GM12878 (cell line): ENCODE measurements at regions not wholly inside any gene's neighbourhood (a gene's known extent, or its start where the extent isn't known, plus 50 kb on each side); places are given as distances from the start of the nearest gene placed in this dataset.
"Not testable (repeated sequence)": the region's sequence is repeated elsewhere in the genome, so short reads cannot be mapped to it uniquely, and the experiment has no call there.

Experiments
- ATAC-seq: fragments of 200-7000 bp; cut with Tn5 transposase; 3 replicates; pipeline ENCODE4 v1.9.1; 2020; ENCODE audit warnings: mild to moderate bottlenecking, moderate library complexity
- BruUV-seq: library from RNA; stranded (reverse); fragments of 400-500 nt; replicated peaks from 2 replicates; lab custom pipeline; 2021; lab: Mats Ljungman, UMichigan
- CTCF ChIA-PET: fragments of 300-600 bp; sonication (Branson Sonifier 250); formaldehyde crosslinking; extraction: SDS; loops from one replicate; lab custom pipeline; 2021; ENCODE audit warnings: inconsistent platforms; lab: Yijun Ruan, JAX
- POLR2A ChIA-PET: fragments of 350-600 bp; formaldehyde crosslinking; extraction: SDS; loops from one replicate; lab custom pipeline; 2021; ENCODE audit warnings: inconsistent platforms; lab: Charles Lee
- RAD21 ChIA-PET: fragments of 300-600 bp; sonication (Branson Sonifier 250); formaldehyde crosslinking; loops from one replicate; lab custom pipeline; 2023; ENCODE audit warnings: antibody characterized with exemption; ENCODE audit not compliant: unreplicated experiment; lab: Charles Lee
- SMC1A ChIA-PET: fragments of 300-600 bp; sonication (Branson Sonifier 250); formaldehyde crosslinking; loops from one replicate; lab custom pipeline; 2023; ENCODE audit not compliant: unreplicated experiment, uncharacterized antibody; lab: Charles Lee
- DNase-seq: peaks from one replicate; pipeline ENCODE4 v3.0.0-alpha.2; 2011; ENCODE audit warnings: low read depth, low spot score
- FAIRE-seq: peaks from 3 replicates; lab custom pipeline; 2011; peaks lifted over from hg19 to GRCh38; lab: Jason Lieb, UNC
- H2AFZ ChIP-seq: 2 replicates; pipeline ENCODE4 v1.6.0; 2011; ENCODE audit warnings: low read depth, low read length, control low read depth; ENCODE audit not compliant: control insufficient read depth
- H3K27ac ChIP-seq: 2 replicates; pipeline ENCODE4 v1.5.1; 2011; ENCODE audit warnings: control low read depth; ENCODE audit not compliant: control insufficient read depth, insufficient read depth
- H3K27me3 ChIP-seq, 2 experiments: replicated peaks in 1 of 2; 2 replicates each; pipeline versions ENCODE4 v1.6.0 to v1.6.1; 2011; ENCODE audit warnings: low read length in 1 of 2; ENCODE audit not compliant: control insufficient read depth in 2 of 2, insufficient read depth in 2 of 2
- H3K36me3 ChIP-seq, 2 experiments: 2 replicates each; pipeline ENCODE4 v1.5.1; 2011; ENCODE audit warnings: low read length in 1 of 2; ENCODE audit not compliant: control insufficient read depth in 2 of 2, insufficient read depth in 2 of 2
- H3K4me1 ChIP-seq: 2 replicates; pipeline ENCODE4 v1.6.1; 2011; ENCODE audit warnings: mild to moderate bottlenecking, low read length, moderate library complexity, mixed read lengths; ENCODE audit not compliant: control insufficient read depth, insufficient read depth
- H3K4me2 ChIP-seq: 2 replicates; pipeline ENCODE4 v1.6.0; 2011; ENCODE audit warnings: control low read depth; ENCODE audit not compliant: control insufficient read depth, insufficient read depth
- H3K4me3 ChIP-seq: fragments of 200-600 bp; sonication (generic); 2 replicates; pipeline ENCODE4 v1.5.1; 2016
- H3K79me2 ChIP-seq: 2 replicates; pipeline ENCODE4 v1.6.0; 2011; ENCODE audit warnings: low read length; ENCODE audit not compliant: control insufficient read depth, insufficient read depth
- H3K9ac ChIP-seq: 2 replicates; pipeline ENCODE4 v1.8.0; 2011; ENCODE audit warnings: low read length, control low read depth, mixed read lengths; ENCODE audit not compliant: control insufficient read depth, insufficient read depth
- H3K9me3 ChIP-seq: replicated peaks from 3 replicates; pipeline ENCODE4 v1.5.1; 2011; ENCODE audit warnings: mild to moderate bottlenecking, low read length; ENCODE audit not compliant: control insufficient read depth, insufficient read depth
- H4K20me1 ChIP-seq: 2 replicates; pipeline ENCODE4 v1.6.0; 2011; ENCODE audit not compliant: control insufficient read depth, insufficient read depth
- WGBS: methylation state at CpG from one replicate; pipeline ENCODE4 v1.1.6; 2016; ENCODE audit warnings: low lambda C conversion rate; ENCODE audit not compliant: insufficient replicate concordance, insufficient coverage; ENCODE audit errors: missing lambda C conversion rate; 5-methylcytosine and 5-hydroxymethylcytosine counted together
- in situ Hi-C: fragments of 300-500 bp; cut with MboI; formaldehyde crosslinking; loops from 9 replicates; pipeline ENCODE4 v1.14.3; 2018; ENCODE audit warnings: mixed read lengths
- intact Hi-C: fragments of 100-400 bp; cut with micrococcal nuclease; formaldehyde crosslinking; loops from one replicate; pipeline ENCODE4 v1.14.2; 2022; ENCODE audit not compliant: unreplicated experiment
- TF ChIP-seq, protein P1 (sequence below): fragments of 450-650 bp; IDR thresholded peaks from 2 replicates; pipeline ENCODE4 v1.6.1; 2016; ENCODE audit warnings: mild to moderate bottlenecking, moderate library complexity, borderline replicate concordance

GRCh38 chr16:88202207-88202745 is 180.5 kb upstream of the ZNF469 start (continued):
- TF ChIP-seq, protein P1, sequence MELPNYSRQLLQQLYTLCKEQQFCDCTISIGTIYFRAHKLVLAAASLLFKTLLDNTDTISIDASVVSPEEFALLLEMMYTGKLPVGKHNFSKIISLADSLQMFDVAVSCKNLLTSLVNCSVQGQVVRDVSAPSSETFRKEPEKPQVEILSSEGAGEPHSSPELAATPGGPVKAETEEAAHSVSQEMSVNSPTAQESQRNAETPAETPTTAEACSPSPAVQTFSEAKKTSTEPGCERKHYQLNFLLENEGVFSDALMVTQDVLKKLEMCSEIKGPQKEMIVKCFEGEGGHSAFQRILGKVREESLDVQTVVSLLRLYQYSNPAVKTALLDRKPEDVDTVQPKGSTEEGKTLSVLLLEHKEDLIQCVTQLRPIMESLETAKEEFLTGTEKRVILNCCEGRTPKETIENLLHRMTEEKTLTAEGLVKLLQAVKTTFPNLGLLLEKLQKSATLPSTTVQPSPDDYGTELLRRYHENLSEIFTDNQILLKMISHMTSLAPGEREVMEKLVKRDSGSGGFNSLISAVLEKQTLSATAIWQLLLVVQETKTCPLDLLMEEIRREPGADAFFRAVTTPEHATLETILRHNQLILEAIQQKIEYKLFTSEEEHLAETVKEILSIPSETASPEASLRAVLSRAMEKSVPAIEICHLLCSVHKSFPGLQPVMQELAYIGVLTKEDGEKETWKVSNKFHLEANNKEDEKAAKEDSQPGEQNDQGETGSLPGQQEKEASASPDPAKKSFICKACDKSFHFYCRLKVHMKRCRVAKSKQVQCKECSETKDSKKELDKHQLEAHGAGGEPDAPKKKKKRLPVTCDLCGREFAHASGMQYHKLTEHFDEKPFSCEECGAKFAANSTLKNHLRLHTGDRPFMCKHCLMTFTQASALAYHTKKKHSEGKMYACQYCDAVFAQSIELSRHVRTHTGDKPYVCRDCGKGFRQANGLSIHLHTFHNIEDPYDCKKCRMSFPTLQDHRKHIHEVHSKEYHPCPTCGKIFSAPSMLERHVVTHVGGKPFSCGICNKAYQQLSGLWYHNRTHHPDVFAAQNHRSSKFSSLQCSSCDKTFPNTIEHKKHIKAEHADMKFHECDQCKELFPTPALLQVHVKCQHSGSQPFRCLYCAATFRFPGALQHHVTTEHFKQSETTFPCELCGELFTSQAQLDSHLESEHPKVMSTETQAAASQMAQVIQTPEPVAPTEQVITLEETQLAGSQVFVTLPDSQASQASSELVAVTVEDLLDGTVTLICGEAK = no peak

- BruUV-seq, RAD21 ChIA-PET, in situ Hi-C loops, FAIRE-seq, H4K20me1 ChIP-seq, H3K4me1 ChIP-seq, H3K9me3 ChIP-seq, SMC1A ChIA-PET, H2AFZ ChIP-seq, ATAC-seq, CTCF ChIA-PET, H3K4me2 ChIP-seq, POLR2A ChIA-PET, H3K27ac ChIP-seq, intact Hi-C loops, H3K79me2 ChIP-seq, DNase-seq, H3K27me3 ChIP-seq, H3K9ac ChIP-seq, H3K4me3 ChIP-seq, H3K36me3 ChIP-seq: not testable (repeated sequence)
- 51% methylated on average over 22 of the region's 37 CpGs for WGBS
Measured at GRCh38 chr16:88202856-88203681, 179.7 kb upstream of the ZNF469 start.

DNA sequence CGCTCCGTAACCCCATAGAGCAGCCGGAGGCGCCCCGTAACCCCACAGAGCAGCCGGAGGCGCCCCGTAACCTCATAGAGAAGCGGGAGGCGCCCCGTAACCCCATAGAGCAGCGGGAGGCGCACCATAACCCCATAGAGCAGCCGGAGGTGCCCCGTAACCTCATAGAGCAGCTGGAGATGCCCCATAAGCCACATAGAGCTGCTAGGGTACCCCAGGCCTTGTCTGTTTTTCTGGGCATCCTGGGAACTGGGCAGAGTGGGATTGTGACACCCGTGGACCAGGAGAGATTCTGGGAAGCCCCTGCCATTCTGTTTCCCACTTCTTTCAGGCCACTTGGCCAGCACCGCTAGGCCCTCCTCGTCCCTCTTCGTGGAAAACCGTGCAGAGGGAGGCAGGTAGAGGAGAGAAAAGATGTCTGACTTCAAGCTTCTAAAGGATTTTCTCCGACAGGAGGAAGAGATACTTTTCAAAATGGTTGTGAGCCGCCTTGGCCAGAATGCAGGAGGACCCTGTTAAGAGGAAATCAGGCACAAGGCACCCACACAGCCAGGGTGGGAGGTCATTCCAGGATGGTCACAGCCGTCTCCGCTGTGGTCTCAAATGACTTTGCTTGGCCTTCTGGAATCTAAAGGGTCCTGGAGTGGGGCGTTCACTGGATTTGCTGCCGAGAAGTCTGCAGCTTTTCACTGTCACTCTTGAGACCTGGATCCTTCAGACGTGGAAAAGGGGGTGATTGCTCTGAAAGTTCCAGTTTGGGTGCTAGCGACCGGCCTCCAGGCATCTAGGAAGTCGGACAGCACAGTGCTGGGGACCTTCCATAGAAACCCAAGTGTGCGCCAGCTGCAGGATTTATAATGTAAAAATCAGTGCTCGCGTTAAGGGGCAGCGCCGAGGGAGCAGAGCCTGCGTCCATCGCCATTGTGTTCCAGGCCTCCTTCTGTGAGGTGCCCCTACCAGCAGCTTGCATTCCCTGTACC is 178.3 kb upstream of the ZNF469 start:
- H3K27me3 ChIP-seq = not testable (repeated sequence)

More for the DNA sequence above, 178.3 kb upstream of the ZNF469 start:
- H3K9ac ChIP-seq, DNase-seq, H3K36me3 ChIP-seq, BruUV-seq, RAD21 ChIA-PET, FAIRE-seq, H3K9me3 ChIP-seq, H3K27ac ChIP-seq, H3K4me2 ChIP-seq, intact Hi-C loops, H3K4me3 ChIP-seq, H4K20me1 ChIP-seq, POLR2A ChIA-PET, SMC1A ChIA-PET, H2AFZ ChIP-seq, ATAC-seq, H3K4me1 ChIP-seq, in situ Hi-C loops, H3K79me2 ChIP-seq, CTCF ChIA-PET: not testable (repeated sequence)
- 47% methylated on average over 33 of the region's 37 CpGs for WGBS
